BJ (cell line): ENCODE measurements at regions not wholly inside any gene's neighbourhood (a gene's known extent, or its start where the extent isn't known, plus 50 kb on each side); places are given as distances from the start of the nearest gene placed in this dataset.

Experiments used
- CTCF ChIA-PET: fragments of 350-600 bp; formaldehyde crosslinking; extraction: SDS; loops from one replicate; lab custom pipeline; 2021; ENCODE audit warnings: antibody characterized with exemption, inconsistent platforms; lab: Yijun Ruan, JAX
- POLR2A ChIA-PET: fragments of 300-600 bp; sonication (Branson Sonifier 250); formaldehyde crosslinking; extraction: SDS; loops from one replicate; lab custom pipeline; 2021; ENCODE audit warnings: antibody characterized with exemption; lab: Charles Lee
- DNase-seq: peaks from one replicate; pipeline ENCODE4 v3.0.0-alpha.2; 2011; ENCODE audit warnings: low read depth
- H3K27me3 ChIP-seq: 2 replicates; pipeline ENCODE4 v1.6.0; 2011; ENCODE audit warnings: low read length; ENCODE audit not compliant: control insufficient read depth, insufficient read depth
- H3K36me3 ChIP-seq: 2 replicates; pipeline ENCODE4 v1.5.1; 2011; ENCODE audit warnings: low read length; ENCODE audit not compliant: control insufficient read depth, insufficient read depth
- H3K4me3 ChIP-seq: 2 replicates; pipeline ENCODE4 v1.5.1; 2011; ENCODE audit warnings: low read depth, mild to moderate bottlenecking, control low read depth, low read length
- CTCF ChIP-seq: IDR thresholded peaks from 2 replicates; pipeline ENCODE4 v1.5.1; 2011; ENCODE audit warnings: low read depth, mild to moderate bottlenecking, control low read depth, inconsistent platforms, low read length, moderate library complexity; ENCODE audit not compliant: insufficient read depth

- TF ChIP-seq CTCF: no peak
- CTCF ChIA-PET: interaction anchor here (2.8 to 2.9 kb wide), 2 partner anchors 16 to 174 kb away, joined by 10 to 11 read pairs; no protein-coding TSS in a partner anchor
- Histone ChIP-seq H3K27me3 (no peaks in the 10 kb centered on the region), H3K4me3 (no peak overlapping the region), H3K36me3 (no peaks in the 10 kb centered on the region)
- POLR2A ChIA-PET: no interaction called here
- DNase-seq: no peak
Measured at GRCh38 chr3:139286241-139286640, 57.6 kb upstream of the MRPS22 start.

GRCh38 chr3:139286825-139287224 lies 57.0 kb upstream of the MRPS22 start:
- ChIA-PET CTCF (interaction anchor here (1.5 to 2.9 kb wide), 4 partner anchors 9 to 175 kb away, joined by 4 to 11 read pairs (median 10); no protein-coding TSS in a partner anchor), POLR2A (no interaction called here)
- no peak for TF ChIP-seq CTCF
- DNase-seq: no peak
- Histone ChIP-seq H3K27me3 (no peaks in the 10 kb centered on the region), H3K4me3 (no peak overlapping the region), H3K36me3 (no peaks in the 10 kb centered on the region)

- no peaks in the 10 kb centered on the region for H3K27me3 ChIP-seq
- no peaks in the 10 kb centered on the region for H3K36me3 ChIP-seq
- CTCF ChIA-PET: interaction anchor here (1.5 to 2.9 kb wide), 4 partner anchors 9 to 176 kb away, joined by 4 to 11 read pairs (median 10); no protein-coding TSS in a partner anchor
- TF ChIP-seq CTCF: no peak
- no peak for DNase-seq
- H3K4me3 ChIP-seq: no peak overlapping the region
- POLR2A ChIA-PET: no interaction called here
Measured at GRCh38 chr3:139287557-139287956, 56.3 kb upstream of the MRPS22 start.

DNA sequence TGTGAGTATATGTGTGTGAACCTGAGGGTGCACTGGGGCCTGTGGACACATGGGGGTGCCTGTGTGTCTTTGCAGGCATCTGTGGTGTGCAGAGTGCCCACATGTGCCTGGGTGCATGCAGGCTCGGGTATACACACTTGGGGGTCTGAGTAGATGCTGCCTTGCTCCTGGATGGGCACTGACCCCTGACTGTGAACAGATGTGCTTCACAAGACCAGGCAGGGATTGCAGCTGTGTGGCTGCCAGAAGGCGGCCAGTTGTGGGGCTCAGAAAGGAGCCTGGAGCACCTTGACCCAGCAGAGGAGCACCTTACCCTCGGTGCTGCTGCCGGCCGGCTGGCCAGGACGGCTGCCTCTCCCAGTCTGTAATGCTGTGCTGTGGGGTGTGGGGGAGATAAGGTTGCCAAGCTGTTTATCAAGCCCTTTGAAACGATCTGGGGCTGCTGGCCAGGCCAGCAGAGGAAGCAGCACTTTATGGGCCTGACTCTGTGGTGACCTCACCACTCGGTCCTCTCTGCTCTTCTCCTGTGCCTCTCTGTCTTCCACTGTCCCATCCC lies 55.5 kb upstream of the MRPS22 start:
- Histone ChIP-seq H3K4me3 (no peak overlapping the region), H3K27me3 (no peaks in the 10 kb centered on the region), H3K36me3 (no peaks in the 10 kb centered on the region)
- DNase-seq: no peak
- CTCF ChIA-PET: interaction anchor here (0.6 to 2.9 kb wide), 6 partner anchors 10 to 899 kb away, joined by 3 to 11 read pairs (median 6); no protein-coding TSS in a partner anchor
- peak; percentile 40 for TF ChIP-seq CTCF
- POLR2A ChIA-PET: no interaction called here

DNA sequence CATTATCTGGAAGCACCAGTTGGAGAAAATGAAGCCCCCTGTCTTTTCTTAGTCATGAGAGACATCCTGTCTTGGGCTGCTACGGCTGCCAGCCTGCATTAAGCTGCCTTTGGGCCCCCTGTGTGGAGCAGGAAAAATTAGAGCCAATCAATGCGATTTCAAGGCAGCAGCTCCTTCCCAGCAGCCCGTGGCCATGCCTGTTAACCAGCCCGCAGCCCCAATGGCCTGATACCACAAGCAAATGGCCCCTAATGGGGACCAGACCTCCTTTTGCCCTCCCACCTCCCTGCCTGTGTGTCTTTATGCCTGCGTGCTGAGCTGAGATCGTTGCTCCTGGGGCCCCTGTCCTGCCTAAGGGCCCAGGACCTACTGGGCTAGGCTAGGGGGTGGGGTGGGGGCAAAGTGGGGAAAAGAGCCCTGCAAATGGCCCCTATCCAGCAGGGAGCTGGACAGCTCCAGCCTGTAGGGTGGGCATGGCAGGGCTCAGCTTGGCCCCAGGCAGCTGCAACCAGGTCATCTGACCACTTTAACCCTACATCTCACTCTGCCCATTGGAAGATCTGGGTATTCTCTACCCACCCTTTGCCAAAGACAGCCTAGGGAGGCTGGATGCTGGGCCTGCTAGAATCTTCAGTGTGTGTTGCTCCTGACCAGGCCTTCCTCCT lies 53.8 kb upstream of the MRPS22 start:
- CTCF ChIA-PET: interaction anchor here (1.4 kb wide), 1 partner anchor 9 kb away, joined by 3 read pairs; no protein-coding TSS in a partner anchor
- DNase-seq: no peak
- Histone ChIP-seq H3K36me3 (no peaks in the 10 kb centered on the region), H3K27me3 (no peaks in the 10 kb centered on the region), H3K4me3 (no peak overlapping the region)
- POLR2A ChIA-PET: no interaction called here
- TF ChIP-seq CTCF: no peak
